ENCODE measurements at regions not wholly inside any gene's neighbourhood (a gene's known extent, or its start where the extent isn't known, plus 50 kb on each side); places are given as distances from the start of the nearest gene placed in this dataset.
A peak's percentile ranks its signal among the peaks of the same experiment; 100 is the strongest.

- Histone ChIP-seq H4K8ac (ENCODE audit: low read depth, low read length) (no peak overlapping the region), H2BK15ac (replicated peaks; ENCODE audit: low read depth) (no peak overlapping the region), H3K4me1 (ENCODE audit: control insufficient read depth, low read depth, low read length) (no peaks in the 10 kb centered on the region), H3K27ac (ENCODE audit: low read depth, low read length) (no peak overlapping the region), H3K18ac (ENCODE audit: low read length) (no peak overlapping the region), H3K4me3 (ENCODE audit: low read length) (no peak overlapping the region), H3K36me3 (ENCODE audit: control insufficient read depth, insufficient read depth, low read length) (no peaks in the 10 kb centered on the region), H3K4ac (ENCODE audit: low read depth, low read length) (no peak overlapping the region), H3K27me3 (ENCODE audit: insufficient read depth, low read length, poor library complexity) (no peaks in the 10 kb centered on the region), H3K56ac (ENCODE audit: low read length) (no peak overlapping the region), H2BK5ac (ENCODE audit: low read length) (no peak overlapping the region), H3K23ac (ENCODE audit: low read length) (no peak overlapping the region), H3K79me1 (ENCODE audit: low read length) (no peaks in the 10 kb centered on the region), H3K4me2 (ENCODE audit: low read length) (no peak overlapping the region), H2BK120ac (ENCODE audit: low read depth, low read length) (no peak overlapping the region), H2AK5ac (ENCODE audit: low read length) (no peak overlapping the region), H4K5ac (ENCODE audit: low read length) (no peak overlapping the region), H3K9ac (ENCODE audit: low read length) (no peak overlapping the region), H3K79me2 (ENCODE audit: control insufficient read depth, insufficient read depth, low read length) (no peaks in the 10 kb centered on the region)
- DNase-seq = no peak
Observed at GRCh38 chr14:54232735-54233134, 164.1 kb upstream of the CDKN3 start.

- Histone ChIP-seq H3K4me2 (ENCODE audit: low read length) (no peak overlapping the region), H3K4me3 (ENCODE audit: low read length) (no peak overlapping the region), H3K56ac (ENCODE audit: low read length) (no peak overlapping the region), H3K23ac (ENCODE audit: low read length) (no peak overlapping the region), H3K4me1 (ENCODE audit: control insufficient read depth, low read depth, low read length) (no peaks in the 10 kb centered on the region), H2AK5ac (ENCODE audit: low read length) (no peak overlapping the region), H4K5ac (ENCODE audit: low read length) (no peak overlapping the region), H2BK15ac (replicated peaks; ENCODE audit: low read depth) (no peak overlapping the region), H4K8ac (ENCODE audit: low read depth, low read length) (no peak overlapping the region), H3K36me3 (ENCODE audit: control insufficient read depth, insufficient read depth, low read length) (no peaks in the 10 kb centered on the region), H3K79me1 (ENCODE audit: low read length) (no peaks in the 10 kb centered on the region), H3K27me3 (ENCODE audit: insufficient read depth, low read length, poor library complexity) (no peaks in the 10 kb centered on the region), H2BK120ac (ENCODE audit: low read depth, low read length) (no peak overlapping the region), H3K18ac (ENCODE audit: low read length) (no peak overlapping the region), H3K4ac (ENCODE audit: low read depth, low read length) (no peak overlapping the region), H2BK5ac (ENCODE audit: low read length) (no peak overlapping the region), H3K79me2 (ENCODE audit: control insufficient read depth, insufficient read depth, low read length) (no peaks in the 10 kb centered on the region), H3K27ac (ENCODE audit: low read depth, low read length) (no peak overlapping the region), H3K9ac (ENCODE audit: low read length) (no peak overlapping the region)
- no peak for DNase-seq
- no CpG with 5 or more reads among the region's 3 CpGs for WGBS (ENCODE audit: extremely low coverage, insufficient coverage, low lambda C conversion rate)
Observed at GRCh38 chr14:54241517-54241916, 155.3 kb upstream of the CDKN3 start.

DNA sequence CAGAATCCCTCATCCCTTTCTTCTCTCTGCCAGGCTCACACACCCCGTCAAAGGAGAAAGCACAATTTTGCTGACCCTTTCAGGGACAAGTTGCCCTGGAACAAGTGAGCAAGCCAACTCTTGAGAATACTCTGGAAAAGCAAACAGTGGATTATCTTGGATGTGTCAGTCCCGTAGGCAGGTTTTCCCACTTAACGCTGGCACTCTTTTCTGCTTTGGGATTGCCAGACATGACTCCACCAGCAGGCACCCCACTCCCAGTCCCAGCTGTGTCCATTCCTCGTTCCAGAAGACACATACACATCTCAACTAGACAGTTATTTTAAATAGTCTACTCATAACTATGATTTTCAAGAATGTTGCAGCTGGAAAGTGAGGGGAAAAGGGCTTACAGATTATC, 145.5 kb upstream of the CDKN3 start:
- H4K8ac ChIP-seq (ENCODE audit: low read depth, low read length) = no peak overlapping the region
- no peak overlapping the region for H2BK15ac ChIP-seq (replicated peaks; ENCODE audit: low read depth)
- H3K4me3 ChIP-seq (ENCODE audit: low read length) = no peak overlapping the region
- H3K27me3 ChIP-seq (ENCODE audit: insufficient read depth, low read length, poor library complexity) = no peaks in the 10 kb centered on the region
- H3K79me2 ChIP-seq (ENCODE audit: control insufficient read depth, insufficient read depth, low read length) = no peaks in the 10 kb centered on the region
- H2BK120ac ChIP-seq (ENCODE audit: low read depth, low read length) = no peak overlapping the region
- H3K18ac ChIP-seq (ENCODE audit: low read length) = no peak overlapping the region
- peak overlapping the region; percentile 72 for H2AK5ac ChIP-seq (ENCODE audit: low read length)
- no peaks in the 10 kb centered on the region for H3K36me3 ChIP-seq (ENCODE audit: control insufficient read depth, insufficient read depth, low read length)
- H3K56ac ChIP-seq (ENCODE audit: low read length) = no peak overlapping the region
- H2BK5ac ChIP-seq (ENCODE audit: low read length) = peak overlapping the region; percentile 69
- no peak overlapping the region for H3K23ac ChIP-seq (ENCODE audit: low read length)
- no peak overlapping the region for H3K9ac ChIP-seq (ENCODE audit: low read length)
- H3K79me1 ChIP-seq (ENCODE audit: low read length) = no peaks in the 10 kb centered on the region
- H3K4ac ChIP-seq (ENCODE audit: low read depth, low read length) = no peak overlapping the region
- no peak overlapping the region for H3K4me2 ChIP-seq (ENCODE audit: low read length)
- DNase-seq = no peak
- WGBS (ENCODE audit: extremely low coverage, insufficient coverage, low lambda C conversion rate) = no CpG with 5 or more reads among the region's 4 CpGs
- peaks cover 4% of the 10 kb centered on the region for H3K4me1 ChIP-seq (ENCODE audit: control insufficient read depth, low read depth, low read length)
- no peak overlapping the region for H4K5ac ChIP-seq (ENCODE audit: low read length)
- no peak overlapping the region for H3K27ac ChIP-seq (ENCODE audit: low read depth, low read length)

- Histone ChIP-seq H4K5ac (ENCODE audit: low read length) (no peak overlapping the region), H3K56ac (ENCODE audit: low read length) (no peak overlapping the region), H3K9ac (ENCODE audit: low read length) (no peak overlapping the region), H2BK5ac (ENCODE audit: low read length) (no peak overlapping the region), H3K4me2 (ENCODE audit: low read length) (no peak overlapping the region), H2BK15ac (replicated peaks; ENCODE audit: low read depth) (no peak overlapping the region), H2BK120ac (ENCODE audit: low read depth, low read length) (no peak overlapping the region), H3K4ac (ENCODE audit: low read depth, low read length) (no peak overlapping the region), H3K4me3 (ENCODE audit: low read length) (no peak overlapping the region), H3K27ac (ENCODE audit: low read depth, low read length) (no peak overlapping the region), H3K79me1 (ENCODE audit: low read length) (no peaks in the 10 kb centered on the region), H3K79me2 (ENCODE audit: control insufficient read depth, insufficient read depth, low read length) (no peaks in the 10 kb centered on the region), H3K18ac (ENCODE audit: low read length) (no peak overlapping the region), H3K27me3 (ENCODE audit: insufficient read depth, low read length, poor library complexity) (no peaks in the 10 kb centered on the region), H2AK5ac (ENCODE audit: low read length) (peak overlapping the region; percentile 60), H4K8ac (ENCODE audit: low read depth, low read length) (no peak overlapping the region), H3K36me3 (ENCODE audit: control insufficient read depth, insufficient read depth, low read length) (no peaks in the 10 kb centered on the region), H3K23ac (ENCODE audit: low read length) (no peak overlapping the region), H3K4me1 (ENCODE audit: control insufficient read depth, low read depth, low read length) (peaks cover 4% of the 10 kb centered on the region)
- peak; percentile 41 for DNase-seq
- no CpG with 5 or more reads among the region's 2 CpGs for WGBS (ENCODE audit: extremely low coverage, insufficient coverage, low lambda C conversion rate)
Observed at GRCh38 chr14:54252072-54252730, 144.6 kb upstream of the CDKN3 start.

DNA sequence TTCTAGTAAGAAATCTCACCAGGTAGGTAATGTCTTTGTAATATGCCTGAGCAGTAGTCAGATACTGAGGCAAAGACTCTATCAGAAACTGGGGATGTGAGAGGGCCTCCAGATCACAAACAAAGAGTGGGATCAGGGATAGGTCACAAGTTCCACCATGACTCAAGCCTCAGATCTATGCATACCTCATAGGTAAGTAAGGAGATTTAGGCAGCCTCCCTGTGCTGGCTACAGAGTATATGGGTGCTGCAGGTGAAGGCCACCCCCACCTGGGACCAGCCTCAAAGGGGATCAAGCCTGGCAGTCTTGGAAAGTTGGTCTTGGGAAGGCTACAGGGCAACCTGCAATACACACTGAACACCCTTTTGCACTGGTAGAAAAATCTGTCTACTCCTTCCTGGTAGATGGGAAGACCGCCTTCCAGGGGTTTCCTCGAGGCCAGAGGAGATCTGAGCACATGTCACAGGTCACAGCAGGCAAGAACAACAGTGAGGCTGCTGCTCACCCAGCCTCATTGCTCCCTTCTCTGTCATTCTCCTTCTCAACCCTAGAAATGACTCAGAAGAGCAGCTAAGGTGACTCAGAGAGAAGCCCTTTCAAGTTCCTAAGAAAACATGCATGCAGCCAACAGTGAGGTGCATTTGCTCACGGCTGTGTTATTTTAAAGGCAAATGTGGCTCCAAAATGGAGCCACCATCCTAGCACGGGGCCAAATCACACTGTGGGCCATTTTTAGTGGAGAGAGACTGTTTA, 143.4 kb upstream of the CDKN3 start:
- Histone ChIP-seq H3K4me2 (ENCODE audit: low read length) (no peak overlapping the region), H3K23ac (ENCODE audit: low read length) (no peak overlapping the region), H3K27ac (ENCODE audit: low read depth, low read length) (no peak overlapping the region), H3K27me3 (ENCODE audit: insufficient read depth, low read length, poor library complexity) (no peaks in the 10 kb centered on the region), H3K4ac (ENCODE audit: low read depth, low read length) (no peak overlapping the region), H4K5ac (ENCODE audit: low read length) (no peak overlapping the region), H2BK5ac (ENCODE audit: low read length) (no peak overlapping the region), H3K4me1 (ENCODE audit: control insufficient read depth, low read depth, low read length) (peaks cover 8% of the 10 kb centered on the region), H4K8ac (ENCODE audit: low read depth, low read length) (no peak overlapping the region), H3K79me2 (ENCODE audit: control insufficient read depth, insufficient read depth, low read length) (no peaks in the 10 kb centered on the region), H2BK120ac (ENCODE audit: low read depth, low read length) (no peak overlapping the region), H3K4me3 (ENCODE audit: low read length) (no peak overlapping the region), H3K9ac (ENCODE audit: low read length) (no peak overlapping the region), H2AK5ac (ENCODE audit: low read length) (no peak overlapping the region), H2BK15ac (replicated peaks; ENCODE audit: low read depth) (no peak overlapping the region), H3K36me3 (ENCODE audit: control insufficient read depth, insufficient read depth, low read length) (no peaks in the 10 kb centered on the region), H3K18ac (ENCODE audit: low read length) (peak overlapping the region; percentile 19), H3K56ac (ENCODE audit: low read length) (no peak overlapping the region), H3K79me1 (ENCODE audit: low read length) (no peaks in the 10 kb centered on the region)
- DNase-seq = peak; percentile 72
- WGBS (ENCODE audit: extremely low coverage, insufficient coverage, low lambda C conversion rate) = no CpG with 5 or more reads among the region's 4 CpGs
